Left lung (tissue), 4 donors: ENCODE measurements at regions not wholly inside any gene's neighbourhood (a gene's known extent, or its start where the extent isn't known, plus 50 kb on each side); places are given as distances from the start of the nearest gene placed in this dataset.
"Not testable (repeated sequence)": the region's sequence is repeated elsewhere in the genome, so short reads cannot be mapped to it uniquely, and the experiment has no call there.

ENCODE experiments used
- ATAC-seq: fragments of 200-7000 bp; cut with Tn5 transposase; one replicate; pipeline ENCODE4 v1.9.1; 2020; ENCODE audit warnings: moderate library complexity
- DNase-seq, 4 donors: peaks; one replicate each; pipeline ENCODE4 v3.0.0-alpha.2; 2013 to 2020
- H3K27ac ChIP-seq, 2 donors: fragments of 200-600 bp; sonication (generic) in 1 of 2; one replicate each; pipeline versions ENCODE4 v1.5.0 to v1.8.0; 2020 to 2021
- H3K27me3 ChIP-seq, 2 donors: fragments of 200-600 bp; sonication (generic) in 1 of 2; one replicate each; pipeline versions ENCODE4 v1.5.0 to v1.8.0; 2020 to 2021
- H3K36me3 ChIP-seq, 2 donors: fragments of 200-600 bp; sonication (generic) in 1 of 2; one replicate each; pipeline versions ENCODE4 v1.5.0 to v1.8.0; 2020 to 2021
- H3K4me1 ChIP-seq, 2 donors: fragments of 200-600 bp; one replicate each; pipeline ENCODE4 v1.8.0; 2021
- H3K4me3 ChIP-seq, 2 donors: fragments of 200-600 bp; sonication (generic) in 1 of 2; one replicate each; pipeline versions ENCODE4 v1.5.0 to v1.8.0; 2020 to 2021; ENCODE audit warnings: mild to moderate bottlenecking in 1 of 2
- H3K9me3 ChIP-seq, 2 donors: fragments of 200-600 bp; sonication (generic) in 1 of 2; one replicate each; pipeline versions ENCODE4 v1.5.0 to v1.8.0; 2020 to 2021
- intact Hi-C, 2 donors: fragments of 100-400 bp; cut with DNase I; formaldehyde crosslinking; loops; one replicate each; pipeline versions ENCODE4 v1.11.2 to v1.14.2; 2022
- TF ChIP-seq, protein P1 (sequence below), 2 donors: fragments of 200-600 bp; sonication (generic) in 1 of 2; IDR thresholded peaks; one replicate each; pipeline versions ENCODE4 v1.5.0 to v1.8.0; 2021; ENCODE audit warnings: antibody characterized with exemption in 2 of 2
- donor health status: DM: no; HTN: yes; CAD: no.
- donor health status: DM: no; HTN: no; CAD: no.

GRCh38 chr1:207196135-207196534 lies 92.1 kb downstream of the C4BPA start:
- H3K4me1 ChIP-seq, intact Hi-C loops, H3K27ac ChIP-seq, H3K36me3 ChIP-seq, H3K4me3 ChIP-seq, ATAC-seq, H3K27me3 ChIP-seq, H3K9me3 ChIP-seq: not testable (repeated sequence)
- peak in 1 of 4 donors; percentile 43 for DNase-seq

- H3K4me1 ChIP-seq, H3K4me3 ChIP-seq, H3K9me3 ChIP-seq, H3K27me3 ChIP-seq, intact Hi-C loops, H3K27ac ChIP-seq, ATAC-seq, DNase-seq, H3K36me3 ChIP-seq: not testable (repeated sequence)
These were observed 97.5 kb downstream of the C4BPA start for GRCh38 chr1:207201534-207201933.

DNA sequence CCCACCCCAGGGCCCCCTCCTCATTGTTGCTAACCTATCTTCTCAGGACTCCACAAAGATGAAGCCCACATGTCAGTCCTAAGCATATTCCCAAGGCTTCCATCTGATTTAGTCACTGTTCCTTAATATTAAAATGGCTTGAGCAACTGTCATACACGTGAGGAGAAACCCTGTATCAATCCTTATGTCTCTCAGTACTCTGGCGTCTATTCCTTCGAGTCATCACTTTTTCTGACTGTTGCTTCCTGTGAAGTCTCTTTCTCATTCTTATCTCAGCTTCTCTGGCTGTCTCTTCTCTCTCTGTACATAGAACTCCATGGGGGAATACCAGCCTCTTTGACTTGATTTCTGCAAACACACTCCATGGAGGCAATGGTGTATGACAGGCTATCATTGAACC lies 98.4 kb downstream of the C4BPA start:
- H3K4me1 ChIP-seq: peaks cover 0 to 8% of the 10 kb centered on the region in 2 donors
- peaks cover 0 to 5% of the 10 kb centered on the region in 2 donors for H3K9me3 ChIP-seq
- no peaks in the 10 kb centered on the region for H3K27me3 ChIP-seq
- ATAC-seq (no peak), DNase-seq (no peak)
- TF ChIP-seq, protein P1, sequence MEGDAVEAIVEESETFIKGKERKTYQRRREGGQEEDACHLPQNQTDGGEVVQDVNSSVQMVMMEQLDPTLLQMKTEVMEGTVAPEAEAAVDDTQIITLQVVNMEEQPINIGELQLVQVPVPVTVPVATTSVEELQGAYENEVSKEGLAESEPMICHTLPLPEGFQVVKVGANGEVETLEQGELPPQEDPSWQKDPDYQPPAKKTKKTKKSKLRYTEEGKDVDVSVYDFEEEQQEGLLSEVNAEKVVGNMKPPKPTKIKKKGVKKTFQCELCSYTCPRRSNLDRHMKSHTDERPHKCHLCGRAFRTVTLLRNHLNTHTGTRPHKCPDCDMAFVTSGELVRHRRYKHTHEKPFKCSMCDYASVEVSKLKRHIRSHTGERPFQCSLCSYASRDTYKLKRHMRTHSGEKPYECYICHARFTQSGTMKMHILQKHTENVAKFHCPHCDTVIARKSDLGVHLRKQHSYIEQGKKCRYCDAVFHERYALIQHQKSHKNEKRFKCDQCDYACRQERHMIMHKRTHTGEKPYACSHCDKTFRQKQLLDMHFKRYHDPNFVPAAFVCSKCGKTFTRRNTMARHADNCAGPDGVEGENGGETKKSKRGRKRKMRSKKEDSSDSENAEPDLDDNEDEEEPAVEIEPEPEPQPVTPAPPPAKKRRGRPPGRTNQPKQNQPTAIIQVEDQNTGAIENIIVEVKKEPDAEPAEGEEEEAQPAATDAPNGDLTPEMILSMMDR (IDR thresholded peaks at IDR 0.05): no peak
- H3K36me3 ChIP-seq: no peaks in the 10 kb centered on the region
- H3K4me3 ChIP-seq: no peak overlapping the region
- intact Hi-C loops: no loop called here
- H3K27ac ChIP-seq: no peak overlapping the region

DNA sequence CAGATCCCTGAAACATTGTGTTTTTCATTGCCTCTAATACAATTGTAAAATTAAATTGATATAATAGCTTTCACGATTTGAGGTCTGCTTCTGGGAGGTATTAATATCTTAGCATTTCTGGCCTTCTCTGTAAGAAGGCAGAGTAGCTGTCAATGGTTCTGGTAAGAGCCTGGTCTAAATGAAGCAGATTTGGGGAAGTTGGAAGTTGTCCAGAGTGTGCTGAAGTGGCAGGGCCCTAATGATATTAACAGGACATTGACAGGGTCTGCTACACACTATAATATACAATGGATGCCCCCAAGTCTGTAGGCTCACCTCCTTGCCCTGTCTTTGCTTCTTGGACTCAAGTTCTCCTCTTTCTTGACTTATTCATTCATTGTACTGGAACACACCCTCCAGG lies 99.5 kb downstream of the C4BPA start:
- Histone ChIP-seq H3K27ac (no peak overlapping the region), H3K27me3 (no peaks in the 10 kb centered on the region), H3K9me3 (peaks cover 0 to 5% of the 10 kb centered on the region in 2 donors), H3K4me3 (no peak overlapping the region), H3K36me3 (no peaks in the 10 kb centered on the region), H3K4me1 (peaks cover 0 to 8% of the 10 kb centered on the region in 2 donors)
- TF ChIP-seq, protein P1 (IDR thresholded peaks at IDR 0.05): no peak
- intact Hi-C loops: no loop called here
- no peak for DNase-seq
- ATAC-seq: no peak

- peak overlapping the region in 1 of 2 donors; percentile 76 for H3K27ac ChIP-seq
- no peaks in the 10 kb centered on the region for H3K27me3 ChIP-seq
- DNase-seq (no peak), ATAC-seq (no peak)
- H3K9me3 ChIP-seq: peaks cover 0 to 5% of the 10 kb centered on the region in 2 donors
- no peak overlapping the region for H3K4me3 ChIP-seq
- TF ChIP-seq, protein P1 (IDR thresholded peaks at IDR 0.05): no peak
- intact Hi-C loops: no loop called here
- no peaks in the 10 kb centered on the region for H3K36me3 ChIP-seq
- peaks cover 0 to 8% of the 10 kb centered on the region in 2 donors for H3K4me1 ChIP-seq
These were observed 101.6 kb downstream of the C4BPA start for GRCh38 chr1:207205614-207206061.

DNA sequence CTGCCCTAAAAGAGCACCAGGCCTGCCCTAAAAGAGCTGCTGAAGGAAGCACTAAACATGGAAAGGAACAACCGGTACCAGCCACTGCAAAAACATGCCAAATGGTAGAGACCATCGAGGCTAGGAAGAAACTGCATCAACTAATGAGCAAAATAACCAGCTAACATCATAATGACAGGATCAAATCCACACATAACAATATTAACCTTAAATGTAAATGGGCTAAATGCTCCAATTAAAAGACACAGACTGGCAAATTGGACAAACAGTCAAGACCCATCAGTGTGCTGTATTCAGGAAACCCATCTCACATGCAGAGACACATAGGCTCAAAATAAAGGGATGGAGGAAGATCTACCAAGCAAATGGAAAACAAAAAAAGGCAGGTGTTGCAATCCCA lies 104.7 kb downstream of the C4BPA start:
- H3K4me3 ChIP-seq, ATAC-seq, H3K27ac ChIP-seq, H3K27me3 ChIP-seq, intact Hi-C loops, H3K36me3 ChIP-seq, DNase-seq, H3K9me3 ChIP-seq, H3K4me1 ChIP-seq: not testable (repeated sequence)

- H3K9me3 ChIP-seq: peaks cover 0 to 13% of the 10 kb centered on the region in 2 donors
- H3K4me1 ChIP-seq: peaks cover 0 to 15% of the 10 kb centered on the region in 2 donors
- DNase-seq: no peak
- H3K27me3 ChIP-seq: no peaks in the 10 kb centered on the region
- no peak for ATAC-seq
- intact Hi-C loops: no loop called here
- H3K27ac ChIP-seq: no peak overlapping the region
- H3K4me3 ChIP-seq: no peak overlapping the region
- H3K36me3 ChIP-seq: no peaks in the 10 kb centered on the region
- TF ChIP-seq, protein P1 (IDR thresholded peaks at IDR 0.05): no peak
These were observed 107.0 kb upstream of the CD55 start for GRCh38 chr1:207214453-207214852.
